A549 (cell line): ENCODE measurements at regions not wholly inside any gene's neighbourhood (a gene's known extent, or its start where the extent isn't known, plus 50 kb on each side); places are given as distances from the start of the nearest gene placed in this dataset.
"Not testable (repeated sequence)": the region's sequence is repeated elsewhere in the genome, so short reads cannot be mapped to it uniquely, and the experiment has no call there.

Experiments
- ATAC-seq, 2 experiments: fragments of 200-7000 bp in 1 of 2; fragments of >200 bp in 1 of 2; cut with Nextera tagmentation in 1 of 2; cut with Tn5 transposase in 1 of 2; 3 replicates each; pipeline versions ENCODE4 v1.8.0 to v1.9.1; 2018 to 2020; ENCODE audit warnings: mild to moderate bottlenecking in 1 of 2, moderate library complexity in 1 of 2
- CTCF ChIA-PET: fragments of 300-600 bp; sonication (Branson Sonifier 250); formaldehyde crosslinking; extraction: SDS; loops from one replicate; lab custom pipeline; 2021; ENCODE audit warnings: antibody characterized with exemption, inconsistent platforms; lab: Yijun Ruan, JAX
- POLR2A ChIA-PET: fragments of 350-600 bp; formaldehyde crosslinking; extraction: SDS; loops from one replicate; lab custom pipeline; 2021; ENCODE audit warnings: antibody characterized with exemption, inconsistent platforms; lab: Yijun Ruan, JAX
- DNase-seq, 2 experiments: peaks; one replicate each; pipeline versions ENCODE4 v3.0.0 to v3.0.0-alpha.2; 2011 to 2016; ENCODE audit warnings: low read depth in 1 of 2, low spot score in 1 of 2
- FAIRE-seq: peaks from 2 replicates; lab custom pipeline; 2011; peaks lifted over from hg19 to GRCh38; lab: Jason Lieb, UNC
- H3K27ac ChIP-seq, 2 experiments: fragments of >200 bp; sonication (Bioruptor Twin); formaldehyde crosslinking; 3 replicates each; pipeline ENCODE4 v1.5.1; 2016 to 2017
- H3K4me1 ChIP-seq: fragments of >200 bp; sonication (Bioruptor Twin); formaldehyde crosslinking; 3 replicates; pipeline ENCODE4 v1.6.1; 2016
- H3K4me2 ChIP-seq: fragments of >200 bp; sonication (Bioruptor Twin); formaldehyde crosslinking; 3 replicates; pipeline ENCODE4 v1.6.1; 2016
- H3K4me3 ChIP-seq: fragments of >200 bp; sonication (Bioruptor Twin); formaldehyde crosslinking; 3 replicates; pipeline ENCODE4 v1.5.1; 2016
- H3K9me3 ChIP-seq: fragments of >200 bp; sonication (Bioruptor Twin); formaldehyde crosslinking; 3 replicates; pipeline ENCODE4 v1.6.1; 2016
- BCL3 ChIP-seq: fragments of >200 bp; sonication (Bioruptor Twin); formaldehyde crosslinking; IDR thresholded peaks from 3 replicates; pipeline ENCODE4 v1.6.1; 2016
- BHLHE40 ChIP-seq: IDR thresholded peaks from 2 replicates; pipeline ENCODE4 v1.6.1; 2012; ENCODE audit warnings: low read depth, low read length, inconsistent platforms
- CBX8 ChIP-seq: fragments of 200-600 bp; sonication (generic); IDR thresholded peaks from 2 replicates; pipeline ENCODE4 v1.6.1; 2016
- CEBPB ChIP-seq, 2 experiments: fragments of >200 bp in 1 of 2; sonication (Bioruptor Twin) in 1 of 2; formaldehyde crosslinking in 1 of 2; IDR thresholded peaks; 2 replicates each; pipeline ENCODE4 v1.6.1; 2012 to 2016
- CHD2 ChIP-seq: fragments of 150-350 bp; IDR thresholded peaks from 2 replicates; pipeline ENCODE4 v1.6.1; 2014; ENCODE audit warnings: low read length; ENCODE audit not compliant: partially characterized antibody
- EHF ChIP-seq: fragments of 250-450 bp; sonication (Bioruptor Pico); IDR thresholded peaks from 2 replicates; pipeline ENCODE4 v1.5.0; 2020; ENCODE audit warnings: mild to moderate bottlenecking
- EP300 ChIP-seq, 2 experiments: fragments of >200 bp; sonication (Bioruptor Twin); formaldehyde crosslinking; IDR thresholded peaks; 2 replicates in 1 of 2; 3 replicates in 1 of 2; pipeline ENCODE4 v1.6.1; 2016 to 2017
- ESRRA ChIP-seq: fragments of 150-350 bp; IDR thresholded peaks from 2 replicates; pipeline ENCODE4 v1.6.1; 2014; ENCODE audit warnings: mild to moderate bottlenecking, low read length, borderline replicate concordance
- FOXS1 ChIP-seq: fragments of 250-450 bp; sonication (Bioruptor Pico); IDR thresholded peaks from 2 replicates; pipeline ENCODE4 v1.5.0; 2020; ENCODE audit warnings: mild to moderate bottlenecking, moderate library complexity
- GATA3 ChIP-seq: IDR thresholded peaks from 2 replicates; pipeline ENCODE4 v1.6.1; 2012; ENCODE audit warnings: borderline replicate concordance
- HEYL ChIP-seq: fragments of 250-450 bp; sonication (Bioruptor Pico); IDR thresholded peaks from 2 replicates; pipeline ENCODE4 v1.8.0; 2021; ENCODE audit warnings: mild to moderate bottlenecking, moderate library complexity
- JUNB ChIP-seq: fragments of >200 bp; sonication (Bioruptor Twin); formaldehyde crosslinking; IDR thresholded peaks from 2 replicates; pipeline ENCODE4 v1.6.1; 2016
- KDM1A ChIP-seq: fragments of 200-600 bp; sonication (generic); IDR thresholded peaks from 2 replicates; pipeline ENCODE4 v1.6.1; 2016; ENCODE audit warnings: low read depth, mild to moderate bottlenecking
- MAZ ChIP-seq: fragments of 150-350 bp; IDR thresholded peaks from 2 replicates; pipeline ENCODE4 v1.6.1; 2014; ENCODE audit warnings: antibody characterized with exemption, low read depth, low read length, borderline replicate concordance
- NFE2L2 ChIP-seq: fragments of 150-350 bp; conservative IDR thresholded peaks from 2 replicates; pipeline ENCODE4 v1.6.1; 2014; ENCODE audit warnings: low read length
- PHF8 ChIP-seq: fragments of 200-600 bp; sonication (generic); IDR thresholded peaks from 2 replicates; pipeline ENCODE4 v1.6.1; 2016; ENCODE audit warnings: low read depth, mild to moderate bottlenecking, antibody characterized with exemption, moderate library complexity, borderline replicate concordance
- POLR2AphosphoS2 ChIP-seq: conservative IDR thresholded peaks from 2 replicates; pipeline ENCODE4 v1.6.1; 2012; ENCODE audit warnings: low read length, improper control_type of control experiment, inconsistent platforms
- RCOR1 ChIP-seq: fragments of 150-350 bp; IDR thresholded peaks from 2 replicates; pipeline ENCODE4 v1.6.1; 2014; ENCODE audit warnings: antibody characterized with exemption, low read length, low read depth
- RFX5 ChIP-seq: fragments of 450-650 bp; IDR thresholded peaks from 2 replicates; pipeline ENCODE4 v1.7.1; 2014; ENCODE audit warnings: antibody characterized with exemption, mild to moderate bottlenecking, moderate library complexity
- RNF2 ChIP-seq: fragments of 200-600 bp; sonication (generic); IDR thresholded peaks from 2 replicates; pipeline ENCODE4 v1.6.1; 2016; ENCODE audit warnings: low read depth, mild to moderate bottlenecking, antibody characterized with exemption, moderate library complexity, borderline replicate concordance
- TP53 ChIP-seq: fragments of 250-450 bp; sonication (Bioruptor Pico); IDR thresholded peaks from 2 replicates; pipeline ENCODE4 v1.5.0; 2021; ENCODE audit warnings: mild to moderate bottlenecking, moderate library complexity
- ZC3H11A ChIP-seq: fragments of 450-650 bp; IDR thresholded peaks from 2 replicates; pipeline ENCODE4 v1.6.1; 2014; ENCODE audit warnings: antibody characterized with exemption, mild to moderate bottlenecking
- WGBS: methylation state at CpG from one replicate; pipeline ENCODE4 v1.1.6; 2017; ENCODE audit errors: missing lambda C conversion rate; 5-methylcytosine and 5-hydroxymethylcytosine counted together
- TF ChIP-seq, protein P1 (sequence below): fragments of 150-350 bp; IDR thresholded peaks from 2 replicates; pipeline ENCODE4 v1.6.1; 2014; ENCODE audit warnings: low read depth, mild to moderate bottlenecking, low read length

DNA sequence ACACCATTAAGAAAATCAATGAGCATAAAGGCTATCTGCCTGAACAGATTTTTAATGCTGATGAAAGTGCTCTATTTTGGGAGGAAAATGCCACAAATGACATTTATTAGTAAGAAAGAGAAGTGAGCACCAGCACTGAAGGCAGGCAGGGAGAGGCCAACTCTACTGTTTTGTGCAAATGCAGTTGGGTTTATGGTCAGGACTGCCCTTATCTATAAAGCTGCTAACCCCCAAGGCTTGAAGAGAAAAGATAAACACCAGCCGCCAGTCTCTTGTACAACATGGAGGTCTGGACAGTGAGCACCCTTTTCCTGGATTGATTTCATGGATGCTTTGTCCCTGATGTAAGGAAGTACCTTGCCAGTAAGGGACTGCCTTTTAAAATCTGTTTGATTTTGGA, 246.8 kb upstream of the SFSWAP start:
- POLR2A ChIA-PET: no interaction called here
- DNase-seq: no peak

GRCh38 chr12:131466306-131466705, 244.6 kb upstream of the SFSWAP start:
- H3K4me2 ChIP-seq: no peak overlapping the region
- H3K4me1 ChIP-seq: no peaks in the 10 kb centered on the region
- FAIRE-seq (no peak), ATAC-seq (no peak), DNase-seq (no peak)
- no peak for TF ChIP-seq GATA3
- ChIA-PET CTCF (interaction anchor here (1.0 to 2.3 kb wide), 3 partner anchors 12 to 362 kb away, joined by 3 to 6 read pairs (median 3); no protein-coding TSS in a partner anchor), POLR2A (no interaction called here)
- 30% methylated on average over 5 of the region's 5 CpGs for WGBS
- H3K9me3 ChIP-seq: 0 out of 3 replicates have a peak, but pooled peaks cover 5% of the 10 kb centered on the region
- no peak overlapping the region for H3K27ac ChIP-seq
- no peak overlapping the region for H3K4me3 ChIP-seq

More for the DNA sequence above, 246.8 kb upstream of the SFSWAP start:
- Histone ChIP-seq H3K4me2 (no peak overlapping the region), H3K4me1 (no peaks in the 10 kb centered on the region), H3K4me3 (no peak overlapping the region)
- 79% methylated on average over 1 of the region's 1 CpG for WGBS
- ATAC-seq: no peak
- TF ChIP-seq PHF8 (no peak), ESRRA (no peak), TP53 (CRISPR knock-in tag) (no peak), JUNB (no peak), MAZ (no peak)
- TF ChIP-seq, all 56 proteins: peak for 0
- H3K9me3 ChIP-seq: 0 out of 3 replicates have a peak, but pooled peaks cover 5% of the 10 kb centered on the region
- no peak for FAIRE-seq
- H3K27ac ChIP-seq: no peak overlapping the region
- CTCF ChIA-PET: interaction anchor here (1.0 to 2.8 kb wide), 2 partner anchors 9 to 347 kb away, joined by 3 to 13 read pairs; no protein-coding TSS in a partner anchor

- ChIA-PET POLR2A (no interaction called here), CTCF (interaction anchor here (1.0 to 2.3 kb wide), 3 partner anchors 12 to 363 kb away, joined by 3 to 6 read pairs (median 3); no protein-coding TSS in a partner anchor)
- FAIRE-seq (no peak), DNase-seq (no peak), ATAC-seq (no peak)
- TF ChIP-seq KDM1A (no peak), EHF (CRISPR knock-in tag) (no peak), EP300 (IDR thresholded peaks at IDR 0.05) (no peak)
- no peaks in the 10 kb centered on the region for H3K4me1 ChIP-seq
- no peak overlapping the region for H3K4me2 ChIP-seq
- no peak overlapping the region for H3K4me3 ChIP-seq
- H3K9me3 ChIP-seq: 0 out of 3 replicates have a peak, but pooled peaks cover 3% of the 10 kb centered on the region
- H3K27ac ChIP-seq: no peak overlapping the region
- 46% methylated on average over 4 of the region's 4 CpGs for WGBS
Measured at GRCh38 chr12:131466932-131467331, 244.0 kb upstream of the SFSWAP start.

GRCh38 chr12:131468206-131468605, 242.7 kb upstream of the SFSWAP start:
- TF ChIP-seq, protein P1, sequence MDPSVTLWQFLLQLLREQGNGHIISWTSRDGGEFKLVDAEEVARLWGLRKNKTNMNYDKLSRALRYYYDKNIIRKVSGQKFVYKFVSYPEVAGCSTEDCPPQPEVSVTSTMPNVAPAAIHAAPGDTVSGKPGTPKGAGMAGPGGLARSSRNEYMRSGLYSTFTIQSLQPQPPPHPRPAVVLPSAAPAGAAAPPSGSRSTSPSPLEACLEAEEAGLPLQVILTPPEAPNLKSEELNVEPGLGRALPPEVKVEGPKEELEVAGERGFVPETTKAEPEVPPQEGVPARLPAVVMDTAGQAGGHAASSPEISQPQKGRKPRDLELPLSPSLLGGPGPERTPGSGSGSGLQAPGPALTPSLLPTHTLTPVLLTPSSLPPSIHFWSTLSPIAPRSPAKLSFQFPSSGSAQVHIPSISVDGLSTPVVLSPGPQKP: no peak
- no peak for DNase-seq
- Histone ChIP-seq H3K4me3 (no peak overlapping the region), H3K27ac (no peak overlapping the region), H3K4me2 (no peak overlapping the region), H3K4me1 (no peaks in the 10 kb centered on the region), H3K9me3 (no peaks in the 10 kb centered on the region)
- ATAC-seq: no peak
- FAIRE-seq: no peak
- ChIA-PET POLR2A (no interaction called here), CTCF (interaction anchor here (1.6 kb wide), 1 partner anchor 364 kb away, joined by 5 read pairs; no protein-coding TSS in a partner anchor)
- 74% methylated on average over 5 of the region's 5 CpGs for WGBS

DNA sequence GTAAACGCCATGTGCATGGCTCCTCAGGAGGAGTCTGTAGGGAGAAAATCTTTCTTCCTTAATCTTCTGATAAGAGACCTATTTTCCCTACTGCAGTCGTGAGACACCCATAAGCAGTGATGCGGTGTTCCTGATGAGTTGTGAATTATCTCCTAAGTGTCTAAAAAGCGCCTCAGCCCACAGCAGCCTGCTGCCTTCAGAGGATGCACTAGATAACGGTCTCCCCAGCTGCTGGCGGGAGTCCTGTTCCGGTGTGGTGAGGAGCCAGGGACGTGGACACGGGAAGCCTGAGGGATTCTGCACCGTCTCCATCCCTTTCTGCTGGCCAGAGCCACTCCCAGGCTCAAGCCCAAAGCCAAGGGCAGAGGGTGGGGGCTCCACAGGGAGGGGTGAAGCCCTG, 240.9 kb upstream of the SFSWAP start:
- CTCF ChIA-PET, H3K4me3 ChIP-seq, H3K4me2 ChIP-seq, DNase-seq, POLR2A ChIA-PET, H3K9me3 ChIP-seq, ATAC-seq, FAIRE-seq, H3K4me1 ChIP-seq, H3K27ac ChIP-seq: not testable (repeated sequence)
- WGBS: 54% methylated on average over 3 of the region's 10 CpGs

GRCh38 chr12:131471271-131471905, 239.5 kb upstream of the SFSWAP start:
- DNase-seq (no peak), FAIRE-seq (no peak), ATAC-seq (peak in 1 of 2 experiments; percentile 39; a peak in 3 of 6 replicates)
- Histone ChIP-seq H3K4me2 (peak overlapping the region; percentile 34; the same call in 1 of the 3 replicates), H3K4me1 (no peaks in the 10 kb centered on the region), H3K27ac (no peak overlapping the region), H3K4me3 (no peak overlapping the region), H3K9me3 (no peaks in the 10 kb centered on the region)
- CTCF ChIA-PET: interaction anchor here (1.7 kb wide), 1 partner anchor 17 kb away, joined by 5 read pairs; no protein-coding TSS in a partner anchor
- POLR2A ChIA-PET: no interaction called here
- WGBS: 49% methylated on average over 19 of the region's 20 CpGs
- TF ChIP-seq CHD2: no peak
- no peak for TF ChIP-seq CBX8
- TF ChIP-seq FOXS1: no peak
- no peak for TF ChIP-seq RFX5
- no peak for TF ChIP-seq RCOR1
- no peak for TF ChIP-seq NFE2L2
- no peak for TF ChIP-seq HEYL (CRISPR knock-in tag)
- TF ChIP-seq RNF2: no peak
- no peak for TF ChIP-seq BHLHE40
- TF ChIP-seq BCL3: no peak
- no peak for TF ChIP-seq MAZ
- no peak for TF ChIP-seq POLR2AphosphoS2
- no peak for TF ChIP-seq ZC3H11A
- no peak for TF ChIP-seq CEBPB (IDR thresholded peaks at IDR 0.05)
